SJSA1 (cell line): ENCODE measurements at regions not wholly inside any gene's neighbourhood (a gene's known extent, or its start where the extent isn't known, plus 50 kb on each side); places are given as distances from the start of the nearest gene placed in this dataset.

ENCODE experiments used
- DNase-seq, 2 experiments: peaks; one replicate each; pipeline ENCODE4 v3.0.0-alpha.2; 2015 to 2020; ENCODE audit warnings: low spot score in 2 of 2, low read depth in 1 of 2
- H3K27ac ChIP-seq: fragments of 250-450 bp; sonication (Bioruptor Pico); 2 replicates; pipeline ENCODE4 v1.5.1; 2020; ENCODE audit warnings: mild to moderate bottlenecking, moderate library complexity
- H3K27me3 ChIP-seq: fragments of 250-450 bp; sonication (Bioruptor Pico); replicated peaks from 2 replicates; pipeline ENCODE4 v1.5.1; 2020; ENCODE audit warnings: mild to moderate bottlenecking, moderate library complexity
- H3K36me3 ChIP-seq: fragments of 250-450 bp; sonication (Bioruptor Pico); 2 replicates; pipeline ENCODE4 v1.5.1; 2020; ENCODE audit warnings: mild to moderate bottlenecking
- H3K4me1 ChIP-seq: fragments of 250-450 bp; sonication (Bioruptor Pico); replicated peaks from 2 replicates; pipeline ENCODE4 v1.6.1; 2021; ENCODE audit warnings: mild to moderate bottlenecking
- H3K4me3 ChIP-seq: fragments of 250-450 bp; sonication (Bioruptor Pico); 2 replicates; pipeline ENCODE4 v1.5.1; 2020; ENCODE audit warnings: mild to moderate bottlenecking
- H3K9me3 ChIP-seq: fragments of 250-450 bp; sonication (Bioruptor Pico); replicated peaks from 2 replicates; pipeline ENCODE4 v1.5.1; 2020; ENCODE audit warnings: mild to moderate bottlenecking

GRCh38 chr11:130766650-130767565, 149.4 kb downstream of the SNX19 start:
- H3K9me3 ChIP-seq, result no peaks in the 10 kb centered on the region
- no peak for DNase-seq
- H3K36me3 ChIP-seq, result no peaks in the 10 kb centered on the region
- no peak overlapping the region for H3K4me3 ChIP-seq
- no peak overlapping the region for H3K27ac ChIP-seq
- no peaks in the 10 kb centered on the region for H3K27me3 ChIP-seq
- H3K4me1 ChIP-seq, result peaks cover 19% of the 10 kb centered on the region

- H3K4me1 ChIP-seq, result peaks cover 49% of the 10 kb centered on the region
- H3K4me3 ChIP-seq, result no peak overlapping the region
- DNase-seq, result no peak
- H3K27me3 ChIP-seq, result no peaks in the 10 kb centered on the region
- H3K27ac ChIP-seq, result no peak overlapping the region
- no peaks in the 10 kb centered on the region for H3K9me3 ChIP-seq
- H3K36me3 ChIP-seq, result no peaks in the 10 kb centered on the region
Observed at GRCh38 chr11:130769782-130770535, 146.3 kb downstream of the SNX19 start.

GRCh38 chr11:130771708-130772107, 144.6 kb downstream of the SNX19 start:
- Histone ChIP-seq H3K9me3 (no peaks in the 10 kb centered on the region), H3K4me3 (no peak overlapping the region), H3K36me3 (no peaks in the 10 kb centered on the region), H3K27me3 (no peaks in the 10 kb centered on the region), H3K4me1 (peaks cover 52% of the 10 kb centered on the region), H3K27ac (peak overlapping the region; percentile 80)
- no peak for DNase-seq

DNA sequence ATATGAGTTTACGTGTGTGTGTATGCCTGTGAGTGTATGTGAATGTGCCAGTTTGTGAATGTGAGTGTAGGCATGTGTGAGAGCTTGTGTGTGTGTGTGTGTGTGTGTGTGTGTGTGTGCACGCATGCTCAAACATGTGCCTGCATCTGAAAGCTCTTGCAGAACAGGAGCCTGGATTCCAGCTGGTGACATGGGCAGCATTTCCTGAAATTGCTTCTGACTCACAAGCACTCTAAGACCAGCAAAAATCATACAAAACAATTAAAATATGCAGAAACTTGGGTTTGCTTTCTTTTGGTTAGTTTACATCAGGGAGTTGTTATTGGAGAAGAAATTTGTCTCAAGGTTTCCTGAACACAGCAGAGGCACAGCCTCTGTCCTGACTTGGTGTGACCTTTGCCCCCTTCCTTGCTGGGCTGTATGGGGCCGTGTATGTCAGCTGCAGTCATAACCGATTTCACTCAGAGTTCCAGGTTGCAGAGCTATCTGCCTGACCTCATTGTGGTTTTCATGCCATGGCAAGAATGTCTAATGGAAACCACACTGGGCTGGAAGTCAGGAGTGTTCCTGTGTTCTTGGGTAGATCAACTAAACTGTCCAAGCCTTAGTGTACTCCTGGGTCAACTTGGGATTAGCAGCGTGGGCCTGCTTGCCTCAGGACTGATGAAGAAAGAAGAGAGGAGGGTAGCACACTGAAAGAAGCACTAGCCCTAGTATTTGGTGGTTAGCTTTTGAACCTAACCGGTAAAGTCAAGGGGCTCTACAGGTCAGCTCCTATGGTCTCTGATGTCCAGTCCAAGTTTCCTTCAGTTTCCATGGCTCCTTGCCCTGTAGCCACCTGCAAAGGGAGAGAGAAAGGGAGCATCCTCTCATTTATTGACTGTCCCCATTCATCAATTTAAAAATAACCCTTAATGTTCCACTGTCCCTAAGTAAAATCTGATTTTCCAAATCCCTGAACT, 143.7 kb downstream of the SNX19 start:
- peaks cover 52% of the 10 kb centered on the region for H3K4me1 ChIP-seq
- H3K4me3 ChIP-seq, result no peak overlapping the region
- H3K27me3 ChIP-seq, result no peaks in the 10 kb centered on the region
- DNase-seq, result peak; percentile 73 to 85
- H3K9me3 ChIP-seq, result no peaks in the 10 kb centered on the region
- H3K27ac ChIP-seq, result peak overlapping the region; percentile 80
- no peaks in the 10 kb centered on the region for H3K36me3 ChIP-seq

DNA sequence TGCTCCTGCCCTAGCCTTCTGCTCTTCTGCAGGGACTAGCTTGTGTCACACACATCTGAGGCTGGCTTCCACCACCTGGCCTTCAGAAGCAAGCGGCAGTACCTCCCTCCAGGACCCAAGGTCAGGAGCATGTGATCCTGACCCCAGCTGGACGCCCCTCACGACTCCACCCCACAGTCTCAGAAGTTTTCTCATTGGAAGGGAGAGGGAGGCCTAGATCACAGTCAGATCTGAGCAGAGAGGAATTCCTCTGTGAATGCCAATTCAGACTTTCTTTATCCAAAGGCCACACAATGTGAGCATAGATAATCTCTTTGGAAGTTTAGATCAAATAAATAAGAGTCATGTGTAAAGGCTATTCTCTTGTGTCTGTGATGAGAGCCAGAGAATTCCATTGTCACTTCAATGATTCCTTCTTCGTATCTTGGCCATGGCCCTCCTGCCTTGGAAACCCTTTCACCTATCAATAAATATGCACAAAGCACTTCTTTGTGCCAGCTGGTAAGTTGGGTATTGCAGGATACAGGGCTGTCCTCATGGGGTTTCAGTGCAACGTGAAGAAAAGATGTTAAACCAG, 142.9 kb downstream of the SNX19 start:
- Histone ChIP-seq H3K4me1 (peaks cover 52% of the 10 kb centered on the region), H3K36me3 (no peaks in the 10 kb centered on the region), H3K27ac (peak overlapping the region; percentile 80), H3K4me3 (no peak overlapping the region), H3K27me3 (no peaks in the 10 kb centered on the region), H3K9me3 (no peaks in the 10 kb centered on the region)
- peak in 1 of 2 experiments; percentile 37 for DNase-seq

DNA sequence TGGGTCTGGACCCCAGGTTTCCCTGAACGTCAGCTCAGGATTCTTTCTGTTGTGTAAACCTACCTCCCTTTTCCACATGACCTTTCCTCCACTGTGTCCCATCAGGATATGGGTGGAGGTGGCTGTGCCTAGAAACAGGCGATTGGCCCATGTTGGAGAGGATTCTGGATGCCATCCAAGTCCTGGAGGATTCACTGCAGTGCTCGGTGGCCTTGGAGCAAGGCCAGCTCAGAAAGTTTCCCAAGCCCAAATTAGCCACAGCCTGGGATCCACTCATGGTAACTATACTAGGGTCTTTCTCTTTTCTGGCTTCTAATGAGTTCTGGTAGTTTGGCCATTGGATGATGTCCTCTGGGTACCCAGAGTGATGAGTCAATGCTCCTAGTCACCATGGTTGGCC, 141.6 kb downstream of the SNX19 start:
- H3K36me3 ChIP-seq, result no peaks in the 10 kb centered on the region
- no peak for DNase-seq
- no peaks in the 10 kb centered on the region for H3K27me3 ChIP-seq
- H3K27ac ChIP-seq, result 0 out of 2 replicates have a peak overlapping the region, but pooled peaks have one; percentile 80
- no peaks in the 10 kb centered on the region for H3K9me3 ChIP-seq
- H3K4me1 ChIP-seq, result peaks cover 52% of the 10 kb centered on the region
- H3K4me3 ChIP-seq, result no peak overlapping the region

DNA sequence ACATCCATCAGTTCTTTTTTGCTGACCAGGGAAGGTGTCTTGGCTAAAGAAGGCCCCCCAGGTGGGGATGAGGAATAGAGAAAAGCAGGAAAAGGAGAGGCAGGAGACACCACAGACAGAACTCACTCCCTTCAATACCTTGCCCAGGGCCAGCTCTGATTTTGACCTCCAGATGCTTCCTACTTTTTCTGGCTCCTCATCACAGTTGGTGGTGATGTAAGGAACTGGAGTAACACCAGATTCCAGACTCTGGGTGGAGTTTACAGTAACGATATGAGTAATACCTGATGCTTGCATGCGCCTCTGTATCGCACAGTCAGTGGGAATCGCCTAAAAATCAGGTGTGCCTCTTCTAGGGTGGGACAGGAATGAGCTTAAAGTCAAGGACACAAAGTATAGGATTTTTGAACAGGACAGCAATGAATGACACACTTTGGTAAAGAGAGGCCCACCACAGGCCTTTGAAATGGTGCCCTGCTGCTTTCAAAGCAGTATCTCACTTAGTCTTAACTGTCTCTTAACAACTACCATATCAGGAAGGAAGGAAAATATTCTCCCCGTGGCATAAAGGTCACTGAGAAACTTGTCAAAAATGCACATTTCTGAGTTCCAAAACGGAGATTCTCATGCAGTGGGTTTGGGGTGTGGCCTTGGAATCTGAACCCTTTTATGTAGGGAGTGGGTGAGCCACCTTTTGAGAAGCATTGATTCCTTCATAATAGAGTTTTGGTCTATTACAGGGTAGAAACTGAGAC, 140.8 kb downstream of the SNX19 start:
- Histone ChIP-seq H3K4me3 (no peak overlapping the region), H3K36me3 (no peaks in the 10 kb centered on the region), H3K9me3 (no peaks in the 10 kb centered on the region), H3K27me3 (no peaks in the 10 kb centered on the region), H3K4me1 (peaks cover 52% of the 10 kb centered on the region), H3K27ac (peak overlapping the region; percentile 43; the same call in 1 of the 2 replicates)
- DNase-seq, result peak in 1 of 2 experiments; percentile 18

DNA sequence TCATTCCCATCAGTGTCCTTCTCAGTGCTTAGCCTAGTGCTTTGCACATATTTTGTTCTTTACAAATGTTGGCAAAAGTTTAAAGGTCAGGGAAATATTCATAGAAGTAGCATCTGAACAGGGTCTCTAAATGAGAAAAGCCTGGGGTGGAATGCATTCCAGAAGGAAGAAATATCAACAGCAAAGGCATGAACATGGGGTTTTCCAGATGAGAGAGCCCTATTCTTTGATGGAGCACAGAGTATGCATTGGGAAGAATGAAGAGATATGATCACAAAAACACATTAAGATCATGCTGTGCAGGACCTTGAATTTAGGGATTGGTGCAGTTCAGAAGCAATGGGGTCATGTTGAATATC, 140.2 kb downstream of the SNX19 start:
- Histone ChIP-seq H3K9me3 (no peaks in the 10 kb centered on the region), H3K36me3 (no peaks in the 10 kb centered on the region), H3K4me1 (peaks cover 52% of the 10 kb centered on the region), H3K27me3 (no peaks in the 10 kb centered on the region), H3K27ac (peak overlapping the region; percentile 26; the same call in 1 of the 2 replicates), H3K4me3 (no peak overlapping the region)
- no peak for DNase-seq

GRCh38 chr11:130778026-130778425, 138.3 kb downstream of the SNX19 start:
- DNase-seq, result no peak
- H3K4me1 ChIP-seq, result peaks cover 52% of the 10 kb centered on the region
- no peak overlapping the region for H3K27ac ChIP-seq
- no peaks in the 10 kb centered on the region for H3K36me3 ChIP-seq
- H3K4me3 ChIP-seq, result no peak overlapping the region
- H3K27me3 ChIP-seq, result no peaks in the 10 kb centered on the region
- no peaks in the 10 kb centered on the region for H3K9me3 ChIP-seq

DNA sequence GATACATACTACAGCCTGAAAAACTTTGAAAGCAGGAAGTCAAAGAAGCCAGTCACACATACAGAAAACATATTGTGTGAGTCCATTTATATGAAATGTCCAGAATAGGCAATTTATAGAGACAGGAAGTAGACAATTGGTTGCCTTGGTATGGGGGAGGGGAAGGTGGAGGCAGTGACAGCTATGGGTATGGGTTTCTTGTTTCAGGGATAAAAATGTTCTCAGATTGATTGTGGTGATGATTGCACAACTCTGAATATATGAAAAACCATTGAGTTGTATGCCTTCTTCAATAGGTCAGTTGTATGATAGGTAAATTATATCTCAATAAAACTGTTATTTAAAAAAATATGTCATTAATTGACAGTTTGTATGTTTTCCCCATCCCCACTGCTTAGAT, 137.6 kb downstream of the SNX19 start:
- no peak for DNase-seq
- H3K27ac ChIP-seq, result no peak overlapping the region
- no peak overlapping the region for H3K4me3 ChIP-seq
- H3K9me3 ChIP-seq, result no peaks in the 10 kb centered on the region
- no peaks in the 10 kb centered on the region for H3K36me3 ChIP-seq
- H3K27me3 ChIP-seq, result no peaks in the 10 kb centered on the region
- H3K4me1 ChIP-seq, result peaks cover 51% of the 10 kb centered on the region

DNA sequence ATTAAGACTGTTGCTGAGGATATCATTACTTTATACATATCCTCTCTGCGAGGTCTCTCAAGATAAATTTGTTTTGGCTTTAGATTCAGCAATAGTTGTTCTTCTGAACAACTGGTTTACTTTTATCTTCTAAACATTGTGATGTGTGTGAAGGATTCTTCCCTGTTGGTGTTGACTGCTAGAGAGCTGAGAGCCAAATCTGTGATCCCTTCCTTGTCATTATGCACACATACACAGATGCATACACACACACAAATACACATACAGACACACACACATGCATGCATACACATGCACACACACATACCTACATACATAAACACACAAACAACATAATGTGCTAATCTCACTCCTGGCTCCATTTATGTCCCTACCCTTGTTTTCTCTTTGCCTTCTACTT, 137.0 kb downstream of the SNX19 start:
- Histone ChIP-seq H3K4me3 (no peak overlapping the region), H3K4me1 (peaks cover 45% of the 10 kb centered on the region), H3K36me3 (no peaks in the 10 kb centered on the region), H3K27ac (no peak overlapping the region), H3K9me3 (no peaks in the 10 kb centered on the region), H3K27me3 (no peaks in the 10 kb centered on the region)
- DNase-seq, result no peak

DNA sequence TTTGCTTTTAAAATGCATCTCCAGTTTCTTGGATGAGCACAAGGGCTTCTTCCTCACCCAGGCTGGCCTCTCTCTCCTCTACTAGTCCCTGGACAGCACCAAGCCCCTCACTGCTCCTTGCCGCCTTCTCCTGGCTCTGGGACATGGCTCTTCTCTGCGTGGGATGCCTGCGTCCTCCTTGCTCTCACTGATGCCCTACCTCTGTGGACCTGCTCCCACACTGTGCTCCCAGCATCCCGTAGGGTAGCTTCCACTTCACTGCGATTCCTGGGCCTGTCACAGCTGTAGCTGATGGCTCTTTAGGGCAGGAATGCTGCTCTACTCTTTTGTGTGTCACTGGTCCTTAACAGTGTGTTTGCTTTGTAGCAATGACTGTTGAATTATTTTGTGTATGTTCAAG, 136.3 kb downstream of the SNX19 start:
- Histone ChIP-seq H3K27ac (no peak overlapping the region), H3K27me3 (no peaks in the 10 kb centered on the region), H3K36me3 (no peaks in the 10 kb centered on the region), H3K9me3 (no peaks in the 10 kb centered on the region), H3K4me1 (peaks cover 39% of the 10 kb centered on the region), H3K4me3 (no peak overlapping the region)
- no peak for DNase-seq
